ENCODE measurements at regions not wholly inside any gene's neighbourhood (a gene's known extent, or its start where the extent isn't known, plus 50 kb on each side); places are given as distances from the start of the nearest gene placed in this dataset.
"Not testable (repeated sequence)": the region's sequence is repeated elsewhere in the genome, so short reads cannot be mapped to it uniquely, and the experiment has no call there.

DNA sequence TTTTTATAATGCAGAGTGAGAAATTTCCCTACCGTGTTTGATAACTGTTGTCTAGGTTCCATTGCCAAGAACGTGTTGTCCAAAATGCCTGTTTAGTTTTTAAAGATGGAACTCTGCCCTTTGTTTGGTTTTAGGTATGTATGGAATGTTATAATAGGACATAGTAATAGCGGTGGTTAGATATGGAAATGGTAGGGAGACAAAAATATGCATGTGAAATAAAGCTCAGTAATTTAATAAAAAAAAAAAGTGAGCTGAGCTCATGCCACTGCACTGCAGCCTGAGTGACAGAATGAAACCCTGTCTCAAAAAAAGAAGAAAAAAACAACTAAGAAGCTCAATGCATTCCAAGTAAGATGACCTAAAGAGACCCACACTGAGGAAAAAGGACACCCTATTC, 72.9 kb downstream of the ZNF783 start:
- DNase-seq, result no peak

GRCh38 chr7:149348758-149349369, 86.9 kb downstream of the ZNF783 start:
- no peak for DNase-seq

- DNase-seq, result no peak
Measured at GRCh38 chr7:149353739-149354504, 91.9 kb downstream of the ZNF783 start.

- DNase-seq, result not testable (repeated sequence)
Measured at GRCh38 chr7:149355035-149355389, 93.0 kb downstream of the ZNF783 start.

DNA sequence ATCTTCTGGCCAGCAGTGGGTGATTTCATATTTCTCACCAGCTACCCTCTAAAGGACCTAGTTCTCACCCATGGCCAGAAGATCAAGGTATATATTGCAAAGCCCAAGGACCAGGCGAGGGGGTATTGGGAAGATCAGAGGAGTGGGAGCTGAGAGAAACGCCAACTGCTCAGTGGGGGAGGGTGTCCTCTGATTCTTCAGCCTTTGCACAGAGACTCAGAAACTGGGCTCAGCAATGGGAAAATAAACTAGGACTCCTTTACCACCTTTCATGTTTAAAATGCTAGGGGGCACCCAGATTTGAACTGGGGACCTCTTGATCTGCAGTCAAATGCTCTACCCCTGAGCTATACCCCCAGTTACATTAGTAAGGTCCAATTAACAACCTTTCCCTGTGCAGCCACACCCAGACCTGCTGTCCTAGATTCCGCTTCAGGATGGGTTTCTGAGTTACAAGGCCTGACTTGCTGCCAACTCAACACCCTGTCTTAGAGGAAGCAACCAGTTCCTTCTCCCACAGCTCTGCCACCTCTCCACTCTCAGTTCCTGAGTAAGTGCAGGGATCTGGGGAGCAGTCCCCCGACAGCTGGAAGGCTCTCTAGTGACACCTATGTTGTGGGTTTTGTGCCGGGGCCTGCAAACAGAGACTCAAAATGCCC, 93.5 kb downstream of the ZNF783 start:
- peak in 1 of 2 experiments; percentile 9 for DNase-seq

GRCh38 chr7:149362696-149363095, 98.2 kb downstream of the ZNF777 start:
- no peak for DNase-seq

DNA sequence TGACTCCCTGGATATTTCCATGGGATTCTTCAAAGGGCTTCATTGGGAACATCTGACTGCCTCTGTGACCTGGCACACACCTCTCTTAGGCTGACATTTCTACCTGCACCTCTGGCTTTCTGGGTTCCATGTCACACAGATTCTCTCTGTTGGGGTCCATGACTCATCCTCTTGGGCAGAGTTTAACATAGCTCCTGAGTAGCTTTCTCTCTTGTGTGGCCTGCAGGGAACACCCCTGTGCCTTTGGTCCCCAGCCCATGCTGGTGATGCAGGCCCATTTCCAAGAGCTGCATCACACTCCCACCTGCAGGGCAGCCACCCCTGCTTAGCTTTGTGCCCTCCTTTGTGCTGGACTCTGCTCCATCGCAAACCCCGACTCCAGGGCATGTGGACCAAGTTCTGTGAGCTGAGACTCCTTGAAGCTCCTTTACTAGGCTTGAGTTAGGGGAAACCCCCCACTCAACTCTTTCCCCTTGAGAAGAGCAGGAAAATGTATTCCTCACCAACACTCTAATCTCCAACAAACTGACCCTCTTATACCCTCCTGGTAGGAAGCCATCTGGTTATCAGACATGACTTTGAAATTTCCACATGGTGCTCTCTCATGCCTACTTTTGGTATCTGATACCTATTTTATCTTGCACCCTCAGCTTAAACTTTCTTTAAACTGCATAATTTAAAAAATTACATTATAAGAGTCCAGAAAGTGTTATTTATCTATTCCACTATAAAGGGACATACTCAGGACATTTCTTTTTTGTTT, 93.3 kb downstream of the ZNF777 start:
- DNase-seq, result no peak

GRCh38 chr7:149369497-149369896, 91.4 kb downstream of the ZNF777 start:
- DNase-seq, result no peak

DNA sequence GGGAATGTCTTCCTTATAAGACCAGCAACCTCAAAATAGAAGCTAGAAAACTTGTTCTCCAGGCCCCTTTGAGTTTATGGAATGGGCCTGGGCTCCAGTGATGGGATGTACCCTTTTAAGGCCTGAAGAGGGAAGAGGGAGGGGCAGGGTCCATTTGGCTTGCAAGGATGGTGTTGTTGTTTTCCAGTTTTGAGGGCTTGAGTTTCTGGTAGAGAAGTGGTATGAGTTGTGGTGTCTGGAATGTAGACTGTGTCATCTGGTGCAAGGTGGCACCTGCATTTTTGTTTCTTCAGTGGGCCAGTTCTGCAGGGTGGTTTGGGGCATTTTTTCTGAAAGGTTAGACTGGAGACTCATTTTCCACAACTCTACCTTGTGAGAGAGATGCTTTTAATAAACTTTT, 90.1 kb downstream of the ZNF777 start:
- DNase-seq, result no peak

- no peak for DNase-seq
Measured at GRCh38 chr7:149373089-149373488, 87.8 kb downstream of the ZNF777 start.

- DNase-seq, result no peak
Measured at GRCh38 chr7:149375234-149376008, 85.4 kb downstream of the ZNF777 start.

DNA sequence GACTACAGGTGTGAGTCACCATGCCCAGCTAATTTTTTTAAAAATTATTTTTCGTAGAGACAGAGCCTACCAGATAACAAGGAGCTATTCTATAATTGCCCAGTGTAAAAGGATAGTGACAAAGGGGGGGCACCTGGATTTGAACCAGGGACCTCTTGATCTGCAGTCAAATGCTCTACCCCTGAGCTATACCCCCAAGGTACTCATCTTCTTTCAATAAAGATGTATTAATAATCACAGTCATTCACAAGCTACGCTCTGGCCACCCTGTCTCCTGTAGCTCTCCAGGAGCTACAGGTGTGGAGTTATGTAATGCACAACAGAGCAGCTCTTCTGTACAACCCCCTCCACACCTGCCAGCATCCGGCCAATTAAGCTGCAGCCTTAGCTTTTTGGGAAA, 83.5 kb downstream of the ZNF777 start:
- DNase-seq, result no peak

DNA sequence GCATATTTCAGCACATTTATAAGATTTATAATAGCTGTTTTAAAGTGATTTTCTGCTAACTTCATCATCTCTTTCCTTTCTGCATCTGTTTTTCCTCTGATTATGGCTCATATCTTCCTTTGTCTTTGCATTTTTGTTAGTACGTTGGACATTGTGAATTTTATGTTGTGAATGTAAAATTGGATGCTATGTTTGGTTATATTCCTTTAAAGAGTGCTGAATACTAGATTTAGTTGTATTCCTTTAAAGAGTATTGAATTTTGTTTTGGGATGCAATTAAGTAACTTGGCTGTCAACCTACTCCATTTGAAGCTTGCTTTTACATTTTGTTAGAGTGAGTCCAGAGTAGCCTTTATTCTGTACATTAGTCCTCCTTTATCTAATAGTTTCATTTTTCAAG, 81.2 kb downstream of the ZNF777 start:
- DNase-seq, result no peak

DNA sequence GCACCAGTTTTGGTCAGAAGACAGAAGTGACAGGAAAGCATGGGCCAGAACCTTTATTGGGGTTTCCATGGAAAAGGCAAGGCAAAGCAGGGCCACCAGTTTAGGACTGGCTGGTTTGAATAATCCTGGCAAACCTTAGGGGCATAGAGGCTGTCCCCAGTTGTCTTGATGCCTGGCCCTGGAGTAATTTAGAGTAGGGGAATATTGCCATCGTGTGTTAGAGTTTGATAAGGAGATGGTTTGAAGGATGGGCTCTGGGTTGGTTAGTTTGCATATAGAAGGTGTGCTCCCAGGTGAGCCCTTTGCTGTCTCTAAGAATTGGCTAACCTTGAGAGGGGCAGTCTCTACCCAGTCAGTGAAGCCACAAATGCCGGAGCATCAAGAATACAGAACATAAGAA, 79.6 kb downstream of the ZNF777 start:
- no peak for DNase-seq
